A673 (cell line): ENCODE measurements at regions not wholly inside any gene's neighbourhood (a gene's known extent, or its start where the extent isn't known, plus 50 kb on each side); places are given as distances from the start of the nearest gene placed in this dataset.

Source experiments
- BruUV-seq: library from RNA; stranded (reverse); fragments of 400-500 nt; replicated peaks from 2 replicates; lab custom pipeline; 2021; lab: Mats Ljungman, UMichigan
- CTCF ChIA-PET: fragments of 300-600 bp; sonication (Branson Sonifier 250); formaldehyde crosslinking; loops from one replicate; lab custom pipeline; 2022; ENCODE audit warnings: antibody characterized with exemption; lab: Charles Lee
- POLR2A ChIA-PET: fragments of 300-600 bp; sonication (Branson Sonifier 250); formaldehyde crosslinking; loops from one replicate; lab custom pipeline; 2022; ENCODE audit warnings: antibody characterized with exemption; ENCODE audit not compliant: low non-redundant PET; lab: Charles Lee
- DNase-seq: peaks from one replicate; pipeline ENCODE4 v3.0.0-alpha.2; 2015; ENCODE audit warnings: low spot score
- H3K27ac ChIP-seq: fragments of 200-600 bp; sonication (generic); 2 replicates; pipeline ENCODE4 v1.5.1; 2016; ENCODE audit warnings: mixed run types, low read depth, mild to moderate bottlenecking, mixed read lengths, antibody characterized with exemption, low read length; ENCODE audit not compliant: poor library complexity, severe bottlenecking
- H3K27me3 ChIP-seq: fragments of 200-600 bp; sonication (generic); replicated peaks from 2 replicates; pipeline ENCODE4 v1.6.1; 2017; ENCODE audit warnings: mixed run types, low read depth, mild to moderate bottlenecking, mixed read lengths, antibody characterized with exemption, low read length; ENCODE audit not compliant: insufficient read depth, poor library complexity
- H3K36me3 ChIP-seq: fragments of 200-600 bp; sonication (generic); 2 replicates; pipeline ENCODE4 v1.6.1; 2016; ENCODE audit warnings: mixed run types, mild to moderate bottlenecking, mixed read lengths, antibody characterized with exemption, low read length; ENCODE audit not compliant: insufficient read depth, poor library complexity, severe bottlenecking
- H3K4me1 ChIP-seq: fragments of 200-600 bp; sonication (generic); 2 replicates; pipeline ENCODE4 v1.6.1; 2017; ENCODE audit warnings: mixed run types, mild to moderate bottlenecking, mixed read lengths, antibody characterized with exemption, low read length; ENCODE audit not compliant: insufficient read depth, poor library complexity, severe bottlenecking
- H3K4me3 ChIP-seq: fragments of 200-600 bp; sonication (generic); 2 replicates; pipeline ENCODE4 v1.5.1; 2016; ENCODE audit warnings: low read depth, mixed run types, mild to moderate bottlenecking, mixed read lengths, low read length; ENCODE audit not compliant: poor library complexity, severe bottlenecking
- H3K9me3 ChIP-seq: fragments of 200-600 bp; sonication (generic); 2 replicates; pipeline ENCODE4 v1.6.1; 2016; ENCODE audit warnings: mixed run types, low read depth, mild to moderate bottlenecking, mixed read lengths, antibody characterized with exemption, low read length; ENCODE audit not compliant: poor library complexity, severe bottlenecking
- EZH2 ChIP-seq: fragments of 200-600 bp; sonication (generic); IDR thresholded peaks from 2 replicates; pipeline ENCODE4 v1.6.1; 2017; ENCODE audit warnings: borderline replicate concordance, low read depth, mild to moderate bottlenecking, mixed read lengths, antibody characterized with exemption, low read length; ENCODE audit not compliant: poor library complexity, severe bottlenecking
- intact Hi-C: fragments of 100-400 bp; cut with micrococcal nuclease; formaldehyde crosslinking; loops from one replicate; pipeline ENCODE4 v1.10.0; 2022; ENCODE audit not compliant: unreplicated experiment
- TF ChIP-seq, protein P1 (sequence below): fragments of 300-800, 200-600 bp; sonication (generic); conservative IDR thresholded peaks from 2 replicates; pipeline ENCODE4 v1.5.1; 2017; ENCODE audit warnings: low read depth, mild to moderate bottlenecking, antibody characterized with exemption, low read length, moderate library complexity, mixed read lengths

- H3K9me3 ChIP-seq: no peaks in the 10 kb centered on the region
- DNase-seq: no peak
- H3K36me3 ChIP-seq: no peaks in the 10 kb centered on the region
- H3K4me3 ChIP-seq: no peak overlapping the region
- intact Hi-C loops: no loop called here
- BruUV-seq: no TSS peak
- H3K4me1 ChIP-seq: no peaks in the 10 kb centered on the region
- TF ChIP-seq, protein P1, sequence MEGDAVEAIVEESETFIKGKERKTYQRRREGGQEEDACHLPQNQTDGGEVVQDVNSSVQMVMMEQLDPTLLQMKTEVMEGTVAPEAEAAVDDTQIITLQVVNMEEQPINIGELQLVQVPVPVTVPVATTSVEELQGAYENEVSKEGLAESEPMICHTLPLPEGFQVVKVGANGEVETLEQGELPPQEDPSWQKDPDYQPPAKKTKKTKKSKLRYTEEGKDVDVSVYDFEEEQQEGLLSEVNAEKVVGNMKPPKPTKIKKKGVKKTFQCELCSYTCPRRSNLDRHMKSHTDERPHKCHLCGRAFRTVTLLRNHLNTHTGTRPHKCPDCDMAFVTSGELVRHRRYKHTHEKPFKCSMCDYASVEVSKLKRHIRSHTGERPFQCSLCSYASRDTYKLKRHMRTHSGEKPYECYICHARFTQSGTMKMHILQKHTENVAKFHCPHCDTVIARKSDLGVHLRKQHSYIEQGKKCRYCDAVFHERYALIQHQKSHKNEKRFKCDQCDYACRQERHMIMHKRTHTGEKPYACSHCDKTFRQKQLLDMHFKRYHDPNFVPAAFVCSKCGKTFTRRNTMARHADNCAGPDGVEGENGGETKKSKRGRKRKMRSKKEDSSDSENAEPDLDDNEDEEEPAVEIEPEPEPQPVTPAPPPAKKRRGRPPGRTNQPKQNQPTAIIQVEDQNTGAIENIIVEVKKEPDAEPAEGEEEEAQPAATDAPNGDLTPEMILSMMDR: no peak
- ChIA-PET POLR2A (interaction anchor here (0.6 kb wide), 1 partner anchor 8 kb away, joined by 3 read pairs; no protein-coding TSS in a partner anchor), CTCF (interaction anchor here (0.6 kb wide), 1 partner anchor 988 kb away, joined by 4 read pairs; no protein-coding TSS in a partner anchor)
- no peak overlapping the region for H3K27ac ChIP-seq
- H3K27me3 ChIP-seq: no peaks in the 10 kb centered on the region
Measured at GRCh38 chr11:29368126-29368525, 648.7 kb downstream of the KCNA4 start.

- no peak for DNase-seq
- Histone ChIP-seq H3K4me1 (no peaks in the 10 kb centered on the region), H3K4me3 (no peak overlapping the region), H3K36me3 (no peaks in the 10 kb centered on the region), H3K9me3 (no peaks in the 10 kb centered on the region), H3K27me3 (no peaks in the 10 kb centered on the region), H3K27ac (no peak overlapping the region)
- BruUV-seq: no TSS peak
- intact Hi-C loops: no loop called here
- TF ChIP-seq, protein P1: no peak
- no peak for TF ChIP-seq EZH2
- POLR2A ChIA-PET: no interaction called here
- CTCF ChIA-PET: no interaction called here
Measured at GRCh38 chr11:29364006-29364405, 652.8 kb downstream of the KCNA4 start.

- ChIA-PET POLR2A (no interaction called here), CTCF (no interaction called here)
- DNase-seq: no peak
- intact Hi-C loops: no loop called here
- BruUV-seq: no TSS peak
- Histone ChIP-seq H3K9me3 (no peaks in the 10 kb centered on the region), H3K4me3 (no peak overlapping the region), H3K27ac (no peak overlapping the region), H3K36me3 (no peaks in the 10 kb centered on the region), H3K4me1 (no peaks in the 10 kb centered on the region), H3K27me3 (no peaks in the 10 kb centered on the region)
- TF ChIP-seq, protein P1: no peak
- no peak for TF ChIP-seq EZH2
Measured at GRCh38 chr11:29361369-29361768, 655.5 kb downstream of the KCNA4 start.
